SKM-1 treated with dmso at 0.1 percent for 144 hours (cell line): ENCODE measurements at regions not wholly inside any gene's neighbourhood (a gene's known extent, or its start where the extent isn't known, plus 50 kb on each side); places are given as distances from the start of the nearest gene placed in this dataset.
"Not testable (repeated sequence)": the region's sequence is repeated elsewhere in the genome, so short reads cannot be mapped to it uniquely, and the experiment has no call there.

ENCODE experiments used
- DNase-seq: peaks from one replicate; lab custom pipeline; 2025; ENCODE audit not compliant: unreplicated experiment; lab: John Stamatoyannopoulos, UW

- DNase-seq, result not testable (repeated sequence)
Observed at GRCh38 chr13:18837986-18838629, 343.5 kb downstream of the TUBA3C start.

- not testable (repeated sequence) for DNase-seq
Observed at GRCh38 chr13:18837179-18837745, 344.4 kb downstream of the TUBA3C start.

GRCh38 chr13:18836371-18837178, 345.0 kb downstream of the TUBA3C start:
- not testable (repeated sequence) for DNase-seq

GRCh38 chr13:18835754-18836153, 345.9 kb downstream of the TUBA3C start:
- not testable (repeated sequence) for DNase-seq

- DNase-seq, result not testable (repeated sequence)
Observed at GRCh38 chr13:18824678-18825077, 356.9 kb downstream of the TUBA3C start.

- DNase-seq, result not testable (repeated sequence)
Observed at GRCh38 chr13:18822655-18823639, 358.7 kb downstream of the TUBA3C start.

GRCh38 chr13:18773988-18774387, 407.6 kb downstream of the TUBA3C start:
- DNase-seq, result not testable (repeated sequence)

- DNase-seq, result not testable (repeated sequence)
Observed at GRCh38 chr13:18741696-18742095, 439.9 kb downstream of the TUBA3C start.

GRCh38 chr13:18739310-18739709, 442.3 kb downstream of the TUBA3C start:
- DNase-seq, result no peak

- DNase-seq, result not testable (repeated sequence)
Observed at GRCh38 chr13:18738086-18738485, 443.5 kb downstream of the TUBA3C start.

- DNase-seq, result not testable (repeated sequence)
Observed at GRCh38 chr13:18727138-18727537, 454.5 kb downstream of the TUBA3C start.

- DNase-seq, result not testable (repeated sequence)
Observed at GRCh38 chr13:18726524-18726923, 455.1 kb downstream of the TUBA3C start.

GRCh38 chr13:18725242-18725822, 456.3 kb downstream of the TUBA3C start:
- not testable (repeated sequence) for DNase-seq

GRCh38 chr13:18714889-18715288, 466.7 kb downstream of the TUBA3C start:
- DNase-seq, result no peak

GRCh38 chr13:18710673-18711072, 471.0 kb downstream of the TUBA3C start:
- DNase-seq, result not testable (repeated sequence)

- DNase-seq, result not testable (repeated sequence)
Observed at GRCh38 chr13:18706538-18706937, 475.1 kb downstream of the TUBA3C start.

- not testable (repeated sequence) for DNase-seq
Observed at GRCh38 chr13:18702464-18703247, 479.0 kb downstream of the TUBA3C start.

- not testable (repeated sequence) for DNase-seq
Observed at GRCh38 chr13:18698332-18698731, 483.3 kb downstream of the TUBA3C start.

- DNase-seq, result not testable (repeated sequence)
Observed at GRCh38 chr13:18697851-18698250, 483.8 kb downstream of the TUBA3C start.
